Upper lobe of left lung (tissue), 4 donors: ENCODE measurements at regions not wholly inside any gene's neighbourhood (a gene's known extent, or its start where the extent isn't known, plus 50 kb on each side); places are given as distances from the start of the nearest gene placed in this dataset.

Experiments
- POLR2A ChIP-seq, 4 donors: fragments of 450-650 bp; IDR thresholded peaks; one replicate each; pipeline ENCODE4 v1.5.1; 2016 to 2017; ENCODE audit warnings: antibody characterized with exemption in 4 of 4, mild to moderate bottlenecking in 2 of 4
- POLR2AphosphoS5 ChIP-seq, 2 donors: sonication (generic); formaldehyde crosslinking; IDR thresholded peaks; one replicate each; pipeline ENCODE4 v1.5.1; 2017; ENCODE audit warnings: antibody characterized with exemption in 2 of 2
- TF ChIP-seq, protein P1 (sequence below), 6 experiments: fragments of 450-650 bp in 4 of 6; fragments of 200-600 bp in 2 of 6; sonication (generic) in 2 of 6; IDR thresholded peaks; one replicate each; pipeline ENCODE4 v1.5.1; 2016 to 2019; ENCODE audit warnings: antibody characterized with exemption in 6 of 6

- TF ChIP-seq, protein P1, sequence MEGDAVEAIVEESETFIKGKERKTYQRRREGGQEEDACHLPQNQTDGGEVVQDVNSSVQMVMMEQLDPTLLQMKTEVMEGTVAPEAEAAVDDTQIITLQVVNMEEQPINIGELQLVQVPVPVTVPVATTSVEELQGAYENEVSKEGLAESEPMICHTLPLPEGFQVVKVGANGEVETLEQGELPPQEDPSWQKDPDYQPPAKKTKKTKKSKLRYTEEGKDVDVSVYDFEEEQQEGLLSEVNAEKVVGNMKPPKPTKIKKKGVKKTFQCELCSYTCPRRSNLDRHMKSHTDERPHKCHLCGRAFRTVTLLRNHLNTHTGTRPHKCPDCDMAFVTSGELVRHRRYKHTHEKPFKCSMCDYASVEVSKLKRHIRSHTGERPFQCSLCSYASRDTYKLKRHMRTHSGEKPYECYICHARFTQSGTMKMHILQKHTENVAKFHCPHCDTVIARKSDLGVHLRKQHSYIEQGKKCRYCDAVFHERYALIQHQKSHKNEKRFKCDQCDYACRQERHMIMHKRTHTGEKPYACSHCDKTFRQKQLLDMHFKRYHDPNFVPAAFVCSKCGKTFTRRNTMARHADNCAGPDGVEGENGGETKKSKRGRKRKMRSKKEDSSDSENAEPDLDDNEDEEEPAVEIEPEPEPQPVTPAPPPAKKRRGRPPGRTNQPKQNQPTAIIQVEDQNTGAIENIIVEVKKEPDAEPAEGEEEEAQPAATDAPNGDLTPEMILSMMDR (IDR thresholded peaks at IDR 0.05) = no peak
- TF ChIP-seq POLR2A (IDR thresholded peaks at IDR 0.05) (no peak), POLR2AphosphoS5 (IDR thresholded peaks at IDR 0.05) (no peak)
These were observed 281.2 kb upstream of the JAG1 start for GRCh38 chr20:10954908-10955580.
